Erythroblast (primary cell): ENCODE measurements at regions not wholly inside any gene's neighbourhood (a gene's known extent, or its start where the extent isn't known, plus 50 kb on each side); places are given as distances from the start of the nearest gene placed in this dataset.

Source experiments
- GATA1 ChIP-seq: IDR thresholded peaks from 2 replicates; pipeline ENCODE4 v1.6.1; 2011; ENCODE audit warnings: low read depth, mild to moderate bottlenecking, control low read depth, low read length, moderate library complexity
- POLR2A ChIP-seq: IDR thresholded peaks from 2 replicates; pipeline ENCODE4 v1.6.1; 2011; ENCODE audit warnings: mild to moderate bottlenecking, low read length

DNA sequence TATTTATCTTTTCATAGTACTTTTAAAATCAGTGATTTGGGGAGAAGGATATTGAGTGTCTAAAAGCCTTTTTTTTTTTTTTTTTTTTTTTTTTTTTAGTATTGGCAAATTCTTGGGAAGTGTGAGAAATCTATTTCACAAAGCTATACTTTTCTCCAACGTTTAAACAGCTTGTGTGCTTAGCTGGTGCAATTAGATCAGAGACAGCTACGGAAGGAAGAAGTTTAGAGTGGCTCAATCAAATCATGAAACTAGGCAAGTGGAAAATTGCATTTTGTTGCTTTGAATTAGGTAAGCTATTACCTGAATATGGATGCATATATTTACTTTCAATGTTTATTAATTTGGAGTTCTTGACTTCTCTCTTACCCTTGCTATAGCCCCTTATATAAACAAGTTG lies 1001.9 kb downstream of the PDHA2 start:
- TF ChIP-seq POLR2A (no peak), GATA1 (no peak)
